PC-3 (cell line): ENCODE measurements at regions not wholly inside any gene's neighbourhood (a gene's known extent, or its start where the extent isn't known, plus 50 kb on each side); places are given as distances from the start of the nearest gene placed in this dataset.

Experiments
- EZH2 ChIP-seq: fragments of 300-600 bp; sonication (generic); IDR thresholded peaks from one replicate; pipeline ENCODE4 v1.6.1; 2017; ENCODE audit warnings: antibody characterized with exemption, mild to moderate bottlenecking, low read length; ENCODE audit not compliant: unreplicated experiment
- EZH2phosphoT487 ChIP-seq: fragments of 300-600 bp; sonication (generic); IDR thresholded peaks from 2 replicates; pipeline ENCODE4 v1.6.1; 2018; ENCODE audit warnings: mild to moderate bottlenecking, antibody characterized with exemption, low read length, borderline replicate concordance
- TF ChIP-seq, protein P1 (sequence below): fragments of 300-600 bp; sonication (generic); conservative IDR thresholded peaks from 2 replicates; pipeline ENCODE4 v1.5.1; 2017; ENCODE audit warnings: antibody characterized with exemption, low read depth, mild to moderate bottlenecking, low read length

DNA sequence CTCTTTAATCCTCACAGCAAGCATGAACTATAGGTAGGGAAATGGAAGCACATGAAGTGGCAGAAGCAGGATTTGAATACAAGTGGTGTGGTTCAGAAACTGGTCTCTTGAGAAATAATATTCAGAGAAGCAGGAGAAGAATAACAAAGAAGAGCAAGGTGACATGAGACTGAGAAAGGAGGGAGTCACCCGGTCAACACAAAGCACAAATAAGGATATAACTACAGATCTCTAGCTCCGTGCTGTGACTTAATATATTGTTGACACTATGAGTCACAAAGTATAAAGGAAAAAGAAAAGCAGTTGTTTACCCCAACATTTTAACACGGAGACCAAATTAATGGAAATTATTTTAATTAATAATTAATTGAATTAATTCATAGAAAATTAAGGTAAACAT, 204.5 kb downstream of the CPE start:
- TF ChIP-seq, protein P1, sequence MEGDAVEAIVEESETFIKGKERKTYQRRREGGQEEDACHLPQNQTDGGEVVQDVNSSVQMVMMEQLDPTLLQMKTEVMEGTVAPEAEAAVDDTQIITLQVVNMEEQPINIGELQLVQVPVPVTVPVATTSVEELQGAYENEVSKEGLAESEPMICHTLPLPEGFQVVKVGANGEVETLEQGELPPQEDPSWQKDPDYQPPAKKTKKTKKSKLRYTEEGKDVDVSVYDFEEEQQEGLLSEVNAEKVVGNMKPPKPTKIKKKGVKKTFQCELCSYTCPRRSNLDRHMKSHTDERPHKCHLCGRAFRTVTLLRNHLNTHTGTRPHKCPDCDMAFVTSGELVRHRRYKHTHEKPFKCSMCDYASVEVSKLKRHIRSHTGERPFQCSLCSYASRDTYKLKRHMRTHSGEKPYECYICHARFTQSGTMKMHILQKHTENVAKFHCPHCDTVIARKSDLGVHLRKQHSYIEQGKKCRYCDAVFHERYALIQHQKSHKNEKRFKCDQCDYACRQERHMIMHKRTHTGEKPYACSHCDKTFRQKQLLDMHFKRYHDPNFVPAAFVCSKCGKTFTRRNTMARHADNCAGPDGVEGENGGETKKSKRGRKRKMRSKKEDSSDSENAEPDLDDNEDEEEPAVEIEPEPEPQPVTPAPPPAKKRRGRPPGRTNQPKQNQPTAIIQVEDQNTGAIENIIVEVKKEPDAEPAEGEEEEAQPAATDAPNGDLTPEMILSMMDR, result no peak
- TF ChIP-seq EZH2 (no peak), EZH2phosphoT487 (no peak)
